C4-2B (cell line): ENCODE measurements at regions not wholly inside any gene's neighbourhood (a gene's known extent, or its start where the extent isn't known, plus 50 kb on each side); places are given as distances from the start of the nearest gene placed in this dataset.

Experiments
- CTCF ChIP-seq: fragments of 450-650 bp; conservative IDR thresholded peaks from 2 replicates; pipeline ENCODE4 v1.5.1; 2017; ENCODE audit warnings: mild to moderate bottlenecking
- ZFX ChIP-seq: fragments of 450-650 bp; IDR thresholded peaks from 2 replicates; pipeline ENCODE4 v1.6.1; 2017

GRCh38 chr13:33934343-33934742 is 116.4 kb downstream of the RFC3 start:
- no peak for TF ChIP-seq ZFX
- TF ChIP-seq CTCF: no peak
